Activated T-cell treated with anti-CD3 and anti-CD28 coated beads for 48 hours (primary cell): ENCODE measurements at regions not wholly inside any gene's neighbourhood (a gene's known extent, or its start where the extent isn't known, plus 50 kb on each side); places are given as distances from the start of the nearest gene placed in this dataset.

ENCODE experiments used
- DNase-seq: peaks from one replicate; pipeline ENCODE4 v3.0.0-alpha.2; 2020; ENCODE audit warnings: low read depth

- DNase-seq, result no peak
These were observed 226.8 kb downstream of the C6orf118 start for GRCh38 chr6:165082636-165083035.

GRCh38 chr6:165081944-165082532 is 227.4 kb downstream of the C6orf118 start:
- no peak for DNase-seq

- DNase-seq, result no peak
These were observed 231.5 kb downstream of the C6orf118 start for GRCh38 chr6:165077876-165078275.

GRCh38 chr6:165071906-165072305 is 237.5 kb downstream of the C6orf118 start:
- no peak for DNase-seq

- DNase-seq, result no peak
These were observed 248.7 kb downstream of the C6orf118 start for GRCh38 chr6:165060720-165061119.

GRCh38 chr6:165059032-165059431 is 250.4 kb downstream of the C6orf118 start:
- DNase-seq, result no peak

GRCh38 chr6:165056292-165056691 is 253.1 kb downstream of the C6orf118 start:
- no peak for DNase-seq

- DNase-seq, result no peak
These were observed 254.2 kb downstream of the C6orf118 start for GRCh38 chr6:165055231-165055630.

GRCh38 chr6:165052561-165053480 is 256.6 kb downstream of the C6orf118 start:
- DNase-seq, result no peak

GRCh38 chr6:165049362-165049761 is 260.0 kb downstream of the C6orf118 start:
- peak; percentile 29 for DNase-seq

- DNase-seq, result no peak
These were observed 261.5 kb downstream of the C6orf118 start for GRCh38 chr6:165047952-165048351.

- no peak for DNase-seq
These were observed 263.8 kb downstream of the C6orf118 start for GRCh38 chr6:165045631-165046030.

GRCh38 chr6:165042912-165043311 is 266.5 kb downstream of the C6orf118 start:
- DNase-seq, result no peak

- DNase-seq, result no peak
These were observed 269.0 kb downstream of the C6orf118 start for GRCh38 chr6:165040440-165040839.

- no peak for DNase-seq
These were observed 275.1 kb downstream of the C6orf118 start for GRCh38 chr6:165034271-165034741.

GRCh38 chr6:165031502-165031901 is 277.9 kb downstream of the C6orf118 start:
- DNase-seq, result no peak

GRCh38 chr6:165025040-165025439 is 284.4 kb downstream of the C6orf118 start:
- no peak for DNase-seq

- DNase-seq, result no peak
These were observed 289.7 kb downstream of the C6orf118 start for GRCh38 chr6:165019681-165020080.

GRCh38 chr6:165015676-165016075 is 293.7 kb downstream of the C6orf118 start:
- DNase-seq, result no peak

- no peak for DNase-seq
These were observed 295.7 kb downstream of the C6orf118 start for GRCh38 chr6:165013701-165014100.

- DNase-seq, result no peak
These were observed 297.2 kb downstream of the C6orf118 start for GRCh38 chr6:165012183-165012582.

GRCh38 chr6:165010556-165011535 is 298.6 kb downstream of the C6orf118 start:
- DNase-seq, result no peak
